ENCODE measurements at regions not wholly inside any gene's neighbourhood (a gene's known extent, or its start where the extent isn't known, plus 50 kb on each side); places are given as distances from the start of the nearest gene placed in this dataset.

GRCh38 chr1:86650065-86650464 is 54.3 kb upstream of the SH3GLB1 start:
- TF ChIP-seq CTCF (conservative IDR thresholded peaks at IDR 0.05 in 1 of 2, IDR thresholded peaks at IDR 0.05 in 1 of 2; ENCODE audit: extremely low read depth in 1 of 2, insufficient read depth in 1 of 2, low read depth in 1 of 2, low read length in 2 of 2) = peak in 1 of 2 donors; percentile 43
- no peak for TF ChIP-seq EZH2 (IDR thresholded peaks at IDR 0.05; ENCODE audit: borderline replicate concordance, low read length)
